ENCODE measurements at regions not wholly inside any gene's neighbourhood (a gene's known extent, or its start where the extent isn't known, plus 50 kb on each side); places are given as distances from the start of the nearest gene placed in this dataset.

DNA sequence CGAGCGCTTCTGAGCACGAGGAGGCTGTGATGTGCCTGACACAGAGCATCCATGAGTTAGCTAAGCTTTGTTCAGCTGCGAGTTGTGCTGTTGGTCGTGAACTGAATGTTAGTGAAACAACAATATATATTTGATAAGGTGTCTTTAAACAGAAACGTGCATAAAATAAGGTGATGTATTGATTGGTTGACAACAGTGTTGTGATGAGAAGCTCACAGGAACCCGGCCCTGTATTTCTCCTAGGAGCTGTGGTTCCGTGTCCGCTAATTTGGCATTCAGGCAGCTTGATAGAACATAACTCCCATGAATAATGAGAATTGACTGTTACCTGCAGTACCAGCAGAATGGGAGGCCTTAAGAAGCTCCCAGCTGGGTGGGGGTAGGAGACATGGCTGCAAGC, 146.4 kb upstream of the MYCN start:
- intact Hi-C loops (cut with DNase I; ENCODE audit: low total_unique reads): no loop called here
- peaks cover 0 to 6% (median 0%) of the 10 kb centered on the region in 7 donors for H3K27me3 ChIP-seq (replicated peaks in 1 of 7)
- peaks cover 0 to 12% (median 5%) of the 10 kb centered on the region in 6 donors for H3K4me1 ChIP-seq
- no peak overlapping the region for H3K4me3 ChIP-seq
- TF ChIP-seq, protein P1, sequence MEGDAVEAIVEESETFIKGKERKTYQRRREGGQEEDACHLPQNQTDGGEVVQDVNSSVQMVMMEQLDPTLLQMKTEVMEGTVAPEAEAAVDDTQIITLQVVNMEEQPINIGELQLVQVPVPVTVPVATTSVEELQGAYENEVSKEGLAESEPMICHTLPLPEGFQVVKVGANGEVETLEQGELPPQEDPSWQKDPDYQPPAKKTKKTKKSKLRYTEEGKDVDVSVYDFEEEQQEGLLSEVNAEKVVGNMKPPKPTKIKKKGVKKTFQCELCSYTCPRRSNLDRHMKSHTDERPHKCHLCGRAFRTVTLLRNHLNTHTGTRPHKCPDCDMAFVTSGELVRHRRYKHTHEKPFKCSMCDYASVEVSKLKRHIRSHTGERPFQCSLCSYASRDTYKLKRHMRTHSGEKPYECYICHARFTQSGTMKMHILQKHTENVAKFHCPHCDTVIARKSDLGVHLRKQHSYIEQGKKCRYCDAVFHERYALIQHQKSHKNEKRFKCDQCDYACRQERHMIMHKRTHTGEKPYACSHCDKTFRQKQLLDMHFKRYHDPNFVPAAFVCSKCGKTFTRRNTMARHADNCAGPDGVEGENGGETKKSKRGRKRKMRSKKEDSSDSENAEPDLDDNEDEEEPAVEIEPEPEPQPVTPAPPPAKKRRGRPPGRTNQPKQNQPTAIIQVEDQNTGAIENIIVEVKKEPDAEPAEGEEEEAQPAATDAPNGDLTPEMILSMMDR (IDR thresholded peaks at IDR 0.05 in 8 of 11, conservative IDR thresholded peaks at IDR 0.05 in 3 of 11): no peak
- TF ChIP-seq POLR2AphosphoS5 (IDR thresholded peaks at IDR 0.05) (no peak), POLR2A (IDR thresholded peaks at IDR 0.05) (no peak)
- H3K9me3 ChIP-seq: no peaks in the 10 kb centered on the region
- 83 to 94% (median 89%) methylated on average over 9 of the region's 9 CpGs for WGBS, 5 donors
- no peaks in the 10 kb centered on the region for H3K36me3 ChIP-seq
- H3K27ac ChIP-seq: no peak overlapping the region
- no peak for DNase-seq

DNA sequence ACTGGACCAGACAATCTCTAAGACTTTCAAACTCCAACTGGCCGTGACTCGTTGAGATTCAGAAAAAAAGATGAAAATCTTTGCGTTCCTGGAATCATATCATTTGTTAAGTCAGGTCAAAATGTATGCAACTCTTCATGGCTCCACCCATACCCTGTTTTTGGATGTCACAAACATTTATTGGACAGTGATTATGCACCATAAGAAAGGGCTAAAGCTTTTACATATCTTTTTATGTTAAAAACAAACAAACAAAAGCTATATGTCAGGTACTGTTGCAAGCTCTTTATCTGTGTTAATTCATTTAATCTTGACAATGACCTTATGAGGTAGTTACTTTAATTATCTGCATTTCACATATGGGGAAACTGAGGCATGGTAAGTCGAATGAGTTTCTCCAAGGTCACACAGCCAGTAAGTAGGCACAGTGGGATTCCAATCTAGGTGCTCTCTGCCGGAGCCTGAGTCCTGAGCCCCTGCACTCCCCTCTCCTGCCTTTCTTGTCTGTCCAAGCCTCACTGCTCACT, 145.7 kb upstream of the MYCN start:
- Histone ChIP-seq H3K9me3 (no peaks in the 10 kb centered on the region), H3K36me3 (no peaks in the 10 kb centered on the region), H3K27me3 (replicated peaks in 1 of 7) (peaks cover 0 to 6% (median 0%) of the 10 kb centered on the region in 7 donors), H3K4me1 (peaks cover 0 to 12% (median 5%) of the 10 kb centered on the region in 6 donors), H3K27ac (no peak overlapping the region), H3K4me3 (no peak overlapping the region)
- DNase-seq: peak; percentile 27
- intact Hi-C loops (cut with DNase I; ENCODE audit: low total_unique reads): no loop called here
- TF ChIP-seq, protein P1 (IDR thresholded peaks at IDR 0.05 in 8 of 11, conservative IDR thresholded peaks at IDR 0.05 in 3 of 11): no peak
- TF ChIP-seq POLR2AphosphoS5 (IDR thresholded peaks at IDR 0.05) (no peak), POLR2A (IDR thresholded peaks at IDR 0.05) (no peak)
- 71 to 92% (median 87%) methylated on average over 5 of the region's 5 CpGs for WGBS, 5 donors

DNA sequence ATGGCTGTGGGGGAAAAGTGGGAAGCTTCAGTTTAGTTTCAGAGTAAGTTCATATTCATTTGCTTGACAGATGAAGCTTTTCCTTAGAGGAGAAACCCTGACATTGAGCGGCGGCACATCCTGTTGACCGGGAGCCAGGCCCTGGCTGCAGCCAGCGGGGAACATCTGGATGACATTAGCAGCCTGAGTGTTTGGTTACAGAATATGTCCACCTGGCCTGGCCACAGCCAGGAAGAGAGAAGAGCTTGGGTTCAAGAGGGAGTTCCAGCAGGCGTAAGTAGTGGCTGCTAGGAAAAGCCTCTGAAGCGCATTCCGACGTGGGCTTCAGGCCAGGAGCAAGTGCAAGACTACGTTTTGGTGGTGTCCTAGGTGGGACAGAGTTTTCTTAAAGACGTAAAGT, 144.9 kb upstream of the MYCN start:
- Histone ChIP-seq H3K36me3 (no peaks in the 10 kb centered on the region), H3K27me3 (replicated peaks in 1 of 7) (peaks cover 0 to 10% (median 0%) of the 10 kb centered on the region in 7 donors), H3K4me3 (no peak overlapping the region), H3K27ac (no peak overlapping the region), H3K4me1 (peaks cover 0 to 12% (median 5%) of the 10 kb centered on the region in 6 donors), H3K9me3 (no peaks in the 10 kb centered on the region)
- TF ChIP-seq POLR2AphosphoS5 (IDR thresholded peaks at IDR 0.05) (peak in 1 of 3 donors; percentile 51), POLR2A (IDR thresholded peaks at IDR 0.05) (no peak)
- TF ChIP-seq, protein P1 (IDR thresholded peaks at IDR 0.05 in 8 of 11, conservative IDR thresholded peaks at IDR 0.05 in 3 of 11): no peak
- intact Hi-C loops (cut with DNase I; ENCODE audit: low total_unique reads): no loop called here
- peak; percentile 63 for DNase-seq
- 55 to 75% (median 68%) methylated on average over 5 to 10 of the region's 10 CpGs for WGBS, 5 donors

DNA sequence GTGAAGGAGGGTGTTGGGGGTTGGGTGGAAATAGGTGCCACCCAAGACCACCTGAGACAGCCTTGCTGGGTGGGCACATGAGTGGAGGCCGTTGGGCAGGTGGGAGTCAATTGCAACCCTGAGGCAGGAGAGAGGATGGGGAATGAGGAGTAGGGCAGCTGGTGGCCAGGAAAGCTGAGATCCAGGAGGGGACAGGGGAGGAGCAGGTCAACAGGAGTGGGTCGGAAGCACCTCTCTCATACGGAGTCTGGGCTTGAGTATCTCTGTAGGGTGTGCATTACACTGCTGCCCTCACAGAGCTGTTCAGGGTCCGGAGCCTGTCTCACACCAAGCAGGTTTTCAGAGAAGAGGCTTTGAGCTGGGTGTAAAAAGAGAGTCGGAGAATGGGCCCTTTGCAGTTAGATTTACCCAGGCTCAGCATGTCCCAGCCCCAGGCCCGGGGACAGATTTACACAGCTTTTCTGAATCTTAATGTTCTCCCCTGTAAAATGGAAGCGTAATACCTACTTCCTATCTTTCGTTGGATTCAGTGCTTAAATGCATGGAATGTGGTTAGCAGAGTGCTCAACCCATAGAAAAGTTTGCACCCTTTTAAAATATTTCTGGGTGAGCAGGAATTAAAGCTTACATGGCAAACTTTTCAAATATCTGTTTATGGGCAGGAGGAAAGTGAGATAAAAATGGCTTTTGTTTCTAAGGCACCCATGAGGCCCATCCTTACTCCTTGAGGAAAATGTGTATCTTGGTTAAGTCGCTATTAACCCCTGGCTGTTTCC, 144.0 kb upstream of the MYCN start:
- TF ChIP-seq POLR2A (IDR thresholded peaks at IDR 0.05): no peak
- TF ChIP-seq, protein P1 (IDR thresholded peaks at IDR 0.05 in 8 of 11, conservative IDR thresholded peaks at IDR 0.05 in 3 of 11): no peak
- no peak for TF ChIP-seq POLR2AphosphoS5 (IDR thresholded peaks at IDR 0.05)
- intact Hi-C loops (cut with DNase I; ENCODE audit: low total_unique reads): no loop called here

More for the DNA sequence above, 144.0 kb upstream of the MYCN start:
- peak; percentile 60 for DNase-seq
- Histone ChIP-seq H3K9me3 (no peaks in the 10 kb centered on the region), H3K27me3 (replicated peaks in 1 of 7) (peaks cover 0 to 10% (median 0%) of the 10 kb centered on the region in 7 donors), H3K36me3 (no peaks in the 10 kb centered on the region), H3K4me3 (no peak overlapping the region), H3K4me1 (peaks cover 0 to 12% (median 5%) of the 10 kb centered on the region in 6 donors), H3K27ac (no peak overlapping the region)
- 87 to 93% (median 90%) methylated on average over 9 of the region's 9 CpGs for WGBS, 5 donors

Measured in spleen (tissue), 11 donors.